Astrocyte of the spinal cord (primary cell): ENCODE measurements at regions not wholly inside any gene's neighbourhood (a gene's known extent, or its start where the extent isn't known, plus 50 kb on each side); places are given as distances from the start of the nearest gene placed in this dataset.

Source experiments
- DNase-seq: peaks from one replicate; pipeline ENCODE4 v3.0.0; 2011; ENCODE audit warnings: low read depth, low spot score
- H3K4me3 ChIP-seq: 2 replicates; pipeline ENCODE4 v1.5.1; 2011; ENCODE audit warnings: low read depth, mild to moderate bottlenecking, low read length, moderate library complexity
- in situ Hi-C: cut with HindIII; loops from 2 replicates; pipeline ENCODE4 v1.10.0; 2017; ENCODE audit warnings: low sequenced_read_pairs
- TF ChIP-seq, protein P1 (sequence below): IDR thresholded peaks from 2 replicates; pipeline ENCODE4 v1.5.1; 2012; ENCODE audit warnings: low read depth, mild to moderate bottlenecking, low read length, inconsistent platforms

DNA sequence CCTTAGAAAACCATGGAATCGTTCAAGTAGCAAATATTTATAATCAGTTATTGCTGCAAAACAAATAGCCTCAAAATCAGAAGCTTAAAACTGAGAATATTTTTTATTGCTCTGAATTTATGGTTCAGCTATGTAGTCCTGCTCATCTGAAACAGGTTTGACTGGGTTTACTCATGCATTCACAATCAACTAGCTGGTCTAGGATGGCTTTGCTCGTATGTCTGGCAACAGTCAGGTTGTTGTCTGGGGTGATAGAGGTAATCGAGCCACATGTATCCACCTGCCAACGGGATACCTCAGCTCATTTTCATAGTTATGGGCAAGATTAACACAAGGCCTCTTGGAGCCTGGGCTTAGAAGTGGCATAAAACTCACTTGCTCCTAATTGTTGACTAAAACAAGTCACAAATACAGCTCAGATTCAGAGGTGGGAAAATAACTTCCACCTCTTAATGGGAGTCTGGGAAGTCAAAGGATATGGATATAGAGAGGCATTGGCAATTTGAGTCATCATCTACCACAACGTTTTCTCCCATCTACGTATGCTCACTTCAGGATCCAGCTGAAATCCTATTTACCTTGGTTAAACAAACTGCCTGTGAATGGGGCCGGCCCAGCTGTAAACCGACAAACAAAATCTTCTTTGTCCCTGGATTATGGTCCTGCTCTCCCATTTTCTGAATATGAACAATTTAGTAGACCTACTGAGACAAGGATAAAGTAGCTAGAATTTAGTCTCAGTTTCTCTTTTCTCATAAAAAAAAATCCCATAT, 54.5 kb upstream of the TENT5A start:
- TF ChIP-seq, protein P1, sequence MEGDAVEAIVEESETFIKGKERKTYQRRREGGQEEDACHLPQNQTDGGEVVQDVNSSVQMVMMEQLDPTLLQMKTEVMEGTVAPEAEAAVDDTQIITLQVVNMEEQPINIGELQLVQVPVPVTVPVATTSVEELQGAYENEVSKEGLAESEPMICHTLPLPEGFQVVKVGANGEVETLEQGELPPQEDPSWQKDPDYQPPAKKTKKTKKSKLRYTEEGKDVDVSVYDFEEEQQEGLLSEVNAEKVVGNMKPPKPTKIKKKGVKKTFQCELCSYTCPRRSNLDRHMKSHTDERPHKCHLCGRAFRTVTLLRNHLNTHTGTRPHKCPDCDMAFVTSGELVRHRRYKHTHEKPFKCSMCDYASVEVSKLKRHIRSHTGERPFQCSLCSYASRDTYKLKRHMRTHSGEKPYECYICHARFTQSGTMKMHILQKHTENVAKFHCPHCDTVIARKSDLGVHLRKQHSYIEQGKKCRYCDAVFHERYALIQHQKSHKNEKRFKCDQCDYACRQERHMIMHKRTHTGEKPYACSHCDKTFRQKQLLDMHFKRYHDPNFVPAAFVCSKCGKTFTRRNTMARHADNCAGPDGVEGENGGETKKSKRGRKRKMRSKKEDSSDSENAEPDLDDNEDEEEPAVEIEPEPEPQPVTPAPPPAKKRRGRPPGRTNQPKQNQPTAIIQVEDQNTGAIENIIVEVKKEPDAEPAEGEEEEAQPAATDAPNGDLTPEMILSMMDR: no peak
- in situ Hi-C loops: no loop called here
- DNase-seq: no peak
- no peak overlapping the region for H3K4me3 ChIP-seq

- TF ChIP-seq, protein P1: no peak
Measured at GRCh38 chr6:81802356-81802755, 49.9 kb upstream of the TENT5A start.

More at GRCh38 chr6:81802356-81802755, 49.9 kb upstream of the TENT5A start:
- in situ Hi-C loops: no loop called here
- DNase-seq: no peak
- no peak overlapping the region for H3K4me3 ChIP-seq
